ENCODE measurements at regions not wholly inside any gene's neighbourhood (a gene's known extent, or its start where the extent isn't known, plus 50 kb on each side); places are given as distances from the start of the nearest gene placed in this dataset.

DNA sequence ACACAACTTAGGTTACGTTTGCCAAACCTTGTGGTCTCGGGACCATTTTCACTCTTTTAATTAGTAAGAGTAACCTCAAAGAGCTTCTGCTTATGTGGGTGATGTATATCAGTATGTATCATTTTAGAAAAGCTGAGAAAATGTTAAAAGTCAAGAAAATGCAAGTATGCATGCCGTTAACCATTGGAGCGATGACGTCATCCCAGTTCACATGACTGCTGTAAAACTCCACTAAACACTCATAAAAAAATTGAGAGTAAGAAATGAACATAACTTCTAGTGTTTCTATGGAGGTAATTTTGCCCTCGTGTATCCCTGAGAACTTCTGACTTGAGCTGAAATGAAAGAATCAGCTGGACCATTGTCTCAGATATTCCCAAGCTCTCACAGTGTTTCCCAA lies 250.0 kb upstream of the CDH4 start:
- H3K27ac ChIP-seq: no peak overlapping the region
- DNase-seq: no peak
- intact Hi-C loops (cut with DNase I): no loop called here
- H3K4me3 ChIP-seq: no peak overlapping the region
- no peak for TF ChIP-seq EP300 (IDR thresholded peaks at IDR 0.05)
- TF ChIP-seq, protein P1, sequence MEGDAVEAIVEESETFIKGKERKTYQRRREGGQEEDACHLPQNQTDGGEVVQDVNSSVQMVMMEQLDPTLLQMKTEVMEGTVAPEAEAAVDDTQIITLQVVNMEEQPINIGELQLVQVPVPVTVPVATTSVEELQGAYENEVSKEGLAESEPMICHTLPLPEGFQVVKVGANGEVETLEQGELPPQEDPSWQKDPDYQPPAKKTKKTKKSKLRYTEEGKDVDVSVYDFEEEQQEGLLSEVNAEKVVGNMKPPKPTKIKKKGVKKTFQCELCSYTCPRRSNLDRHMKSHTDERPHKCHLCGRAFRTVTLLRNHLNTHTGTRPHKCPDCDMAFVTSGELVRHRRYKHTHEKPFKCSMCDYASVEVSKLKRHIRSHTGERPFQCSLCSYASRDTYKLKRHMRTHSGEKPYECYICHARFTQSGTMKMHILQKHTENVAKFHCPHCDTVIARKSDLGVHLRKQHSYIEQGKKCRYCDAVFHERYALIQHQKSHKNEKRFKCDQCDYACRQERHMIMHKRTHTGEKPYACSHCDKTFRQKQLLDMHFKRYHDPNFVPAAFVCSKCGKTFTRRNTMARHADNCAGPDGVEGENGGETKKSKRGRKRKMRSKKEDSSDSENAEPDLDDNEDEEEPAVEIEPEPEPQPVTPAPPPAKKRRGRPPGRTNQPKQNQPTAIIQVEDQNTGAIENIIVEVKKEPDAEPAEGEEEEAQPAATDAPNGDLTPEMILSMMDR (IDR thresholded peaks at IDR 0.05): no peak
- TF ChIP-seq POLR2A (IDR thresholded peaks at IDR 0.05): no peak
- no peaks in the 10 kb centered on the region for H3K4me1 ChIP-seq (ENCODE audit: insufficient read depth)
- WGBS, 3 donors: 72 to 80% (median 77%) methylated on average over 6 of the region's 6 CpGs
- no peaks in the 10 kb centered on the region for H3K36me3 ChIP-seq
- no peaks in the 10 kb centered on the region for H3K9me3 ChIP-seq
- no peaks in the 10 kb centered on the region for H3K27me3 ChIP-seq

DNA sequence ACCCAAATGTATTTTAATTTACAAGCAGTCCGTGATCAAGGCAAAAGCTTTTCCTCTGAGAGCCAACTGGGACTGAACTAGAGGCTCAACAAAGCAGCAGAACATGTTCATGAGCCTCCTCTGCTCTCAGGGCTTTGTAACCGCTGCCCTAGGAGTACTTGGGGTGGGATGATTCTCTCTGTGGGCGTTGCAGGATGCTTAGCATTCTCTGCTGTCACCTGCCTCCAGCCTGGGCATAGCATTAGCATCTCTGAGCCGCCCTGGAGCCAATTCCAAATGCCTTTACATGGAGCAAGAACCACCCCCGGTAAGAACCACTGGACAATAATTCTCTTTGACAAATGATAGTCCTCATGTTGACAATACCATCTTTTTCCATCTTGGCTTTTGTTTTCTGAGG lies 237.6 kb upstream of the CDH4 start:
- Histone ChIP-seq H3K4me1 (ENCODE audit: insufficient read depth) (no peaks in the 10 kb centered on the region), H3K27ac (no peak overlapping the region), H3K36me3 (no peaks in the 10 kb centered on the region), H3K9me3 (no peaks in the 10 kb centered on the region), H3K4me3 (no peak overlapping the region), H3K27me3 (no peaks in the 10 kb centered on the region)
- 29 to 34% (median 29%) methylated on average over 5 of the region's 5 CpGs for WGBS, 3 donors
- no peak for DNase-seq
- TF ChIP-seq, protein P1 (IDR thresholded peaks at IDR 0.05): no peak
- TF ChIP-seq POLR2A (IDR thresholded peaks at IDR 0.05) (no peak), EP300 (IDR thresholded peaks at IDR 0.05) (no peak)
- intact Hi-C loops (cut with DNase I): no loop called here

DNA sequence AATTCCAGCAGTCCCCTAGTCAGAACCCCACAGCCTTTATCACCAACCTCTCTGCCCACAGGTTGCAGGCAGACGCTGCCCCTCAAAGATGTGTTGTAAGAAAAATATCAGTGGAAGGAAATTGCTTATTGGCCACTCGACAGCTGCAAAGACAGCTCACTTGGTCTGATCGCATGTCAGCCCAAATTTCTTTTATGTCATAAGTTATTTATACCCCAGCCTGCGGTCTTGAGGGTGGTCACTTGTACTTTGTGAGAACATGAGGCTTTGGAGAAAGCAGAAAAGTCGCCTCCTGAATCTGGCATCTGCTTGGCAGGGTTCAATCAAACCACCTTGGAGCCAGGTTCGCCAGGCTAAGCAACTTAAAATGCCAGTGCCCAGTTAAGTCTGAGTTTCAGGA lies 236.5 kb upstream of the CDH4 start:
- Histone ChIP-seq H3K9me3 (no peaks in the 10 kb centered on the region), H3K27ac (no peak overlapping the region), H3K4me3 (no peak overlapping the region), H3K4me1 (ENCODE audit: insufficient read depth) (no peaks in the 10 kb centered on the region), H3K36me3 (no peaks in the 10 kb centered on the region), H3K27me3 (no peaks in the 10 kb centered on the region)
- TF ChIP-seq, protein P1 (IDR thresholded peaks at IDR 0.05): no peak
- no peak for TF ChIP-seq EP300 (IDR thresholded peaks at IDR 0.05)
- no peak for TF ChIP-seq POLR2A (IDR thresholded peaks at IDR 0.05)
- DNase-seq: no peak
- intact Hi-C loops (cut with DNase I): no loop called here
- WGBS, 3 donors: 51 to 62% (median 52%) methylated on average over 6 of the region's 6 CpGs

DNA sequence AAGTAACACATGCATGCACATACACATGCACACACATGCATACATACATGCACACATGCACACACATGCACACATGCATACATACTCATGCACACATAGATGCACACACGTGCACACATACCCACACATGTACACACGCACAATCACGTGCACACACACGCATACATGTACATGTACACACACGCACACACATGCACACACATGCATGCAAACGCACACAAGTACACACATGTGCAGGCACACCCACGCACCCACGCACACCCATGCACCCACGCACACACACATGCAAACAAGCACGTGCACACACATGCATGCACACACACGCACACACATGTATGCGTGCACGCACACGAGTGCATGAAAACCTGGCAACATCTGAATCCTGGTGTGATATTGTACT lies 232.7 kb upstream of the CDH4 start:
- Histone ChIP-seq H3K4me1 (ENCODE audit: insufficient read depth) (no peaks in the 10 kb centered on the region), H3K27ac (no peak overlapping the region), H3K4me3 (no peak overlapping the region), H3K36me3 (no peaks in the 10 kb centered on the region), H3K27me3 (no peaks in the 10 kb centered on the region), H3K9me3 (no peaks in the 10 kb centered on the region)
- intact Hi-C loops (cut with DNase I): no loop called here
- TF ChIP-seq EP300 (IDR thresholded peaks at IDR 0.05) (no peak), POLR2A (IDR thresholded peaks at IDR 0.05) (no peak)
- TF ChIP-seq, protein P1 (IDR thresholded peaks at IDR 0.05): no peak
- 90 to 92% (median 91%) methylated on average over 14 of the region's 14 CpGs for WGBS, 3 donors
- DNase-seq: no peak

DNA sequence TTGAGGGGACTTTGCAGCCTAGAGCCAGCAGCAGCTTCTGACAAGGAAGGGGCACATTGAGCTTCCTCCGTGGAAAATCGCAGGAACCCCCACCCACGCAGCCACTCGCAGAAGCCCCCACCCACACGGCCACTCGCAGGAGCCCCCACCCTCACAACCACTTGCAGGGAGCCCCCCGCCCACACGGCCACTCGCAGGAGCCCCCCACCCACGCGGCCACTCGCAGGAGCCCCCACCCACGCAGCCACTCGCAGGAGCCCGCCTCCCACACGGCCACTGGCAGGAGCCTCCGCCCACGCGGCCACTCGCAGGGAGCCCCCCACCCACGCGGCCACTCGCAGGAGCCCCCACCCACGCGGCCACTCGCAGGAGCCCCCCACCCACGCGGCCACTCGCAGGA lies 228.4 kb upstream of the CDH4 start:
- Histone ChIP-seq H3K27ac (no peak overlapping the region), H3K4me1 (ENCODE audit: insufficient read depth) (no peaks in the 10 kb centered on the region), H3K27me3 (no peaks in the 10 kb centered on the region), H3K4me3 (no peak overlapping the region), H3K9me3 (no peaks in the 10 kb centered on the region), H3K36me3 (no peaks in the 10 kb centered on the region)
- DNase-seq: no peak
- 84 to 87% (median 84%) methylated on average over 9 to 29 of the region's 29 CpGs for WGBS, 3 donors
- intact Hi-C loops (cut with DNase I): no loop called here
- TF ChIP-seq POLR2A (IDR thresholded peaks at IDR 0.05): no peak
- TF ChIP-seq EP300 (IDR thresholded peaks at IDR 0.05): no peak
